MCF 10A (cell line): ENCODE measurements at regions not wholly inside any gene's neighbourhood (a gene's known extent, or its start where the extent isn't known, plus 50 kb on each side); places are given as distances from the start of the nearest gene placed in this dataset.

Source experiments
- BruUV-seq: library from RNA; stranded (reverse); fragments of 400-500 nt; replicated peaks from 2 replicates; lab custom pipeline; 2021; lab: Mats Ljungman, UMichigan
- CTCF ChIA-PET: fragments of 300-600 bp; sonication (Branson Sonifier 250); formaldehyde crosslinking; extraction: SDS; loops from one replicate; lab custom pipeline; 2021; ENCODE audit warnings: antibody characterized with exemption, inconsistent platforms; lab: Yijun Ruan, JAX
- POLR2A ChIA-PET: fragments of 300-600, 350-650 bp; sonication (Branson Sonifier 250); formaldehyde crosslinking; extraction: SDS; loops from one replicate; lab custom pipeline; 2020; ENCODE audit warnings: antibody characterized with exemption, inconsistent platforms; lab: Yijun Ruan, JAX
- DNase-seq: peaks from one replicate; pipeline ENCODE4 v3.0.0-alpha.2; 2018; ENCODE audit not compliant: unreplicated experiment
- H3K27ac Mint-ChIP-seq: one replicate; pipeline ENCODE4 v1.8.0; 2022; ENCODE audit warnings: mild to moderate bottlenecking, low read depth, mixed read lengths; ENCODE audit not compliant: unreplicated experiment
- H3K27me3 Mint-ChIP-seq: one replicate; pipeline ENCODE4 v1.8.0; 2022; ENCODE audit warnings: mixed read lengths; ENCODE audit not compliant: insufficient read depth, unreplicated experiment
- H3K36me3 Mint-ChIP-seq: one replicate; pipeline ENCODE4 v1.8.0; 2022; ENCODE audit warnings: mild to moderate bottlenecking, moderate library complexity, mixed read lengths; ENCODE audit not compliant: insufficient read depth, unreplicated experiment
- H3K4me1 Mint-ChIP-seq: one replicate; pipeline ENCODE4 v1.8.0; 2022; ENCODE audit warnings: mixed read lengths; ENCODE audit not compliant: insufficient read depth, unreplicated experiment
- H3K4me3 Mint-ChIP-seq: one replicate; pipeline ENCODE4 v1.8.0; 2022; ENCODE audit warnings: mild to moderate bottlenecking, moderate library complexity, mixed read lengths; ENCODE audit not compliant: unreplicated experiment
- H3K9me3 Mint-ChIP-seq: one replicate; pipeline ENCODE4 v1.8.0; 2022; ENCODE audit warnings: mixed read lengths; ENCODE audit not compliant: unreplicated experiment
- CTCF ChIP-seq: fragments of 200-600 bp; IDR thresholded peaks from one replicate; pipeline ENCODE4 v1.8.0; 2022; ENCODE audit warnings: antibody characterized with exemption, mild to moderate bottlenecking; ENCODE audit not compliant: unreplicated experiment
- intact Hi-C: fragments of 100-400 bp; cut with micrococcal nuclease; formaldehyde crosslinking; loops from 2 replicates; pipeline ENCODE4 v1.14.1; 2022

GRCh38 chr11:115819014-115819413 lies 314.8 kb upstream of the CADM1 start:
- Mint-ChIP-seq H3K9me3 (peaks cover 18% of the 10 kb centered on the region), H3K4me1 (no peaks in the 10 kb centered on the region), H3K36me3 (peaks cover 5% of the 10 kb centered on the region), H3K27ac (no peak overlapping the region), H3K4me3 (no peak overlapping the region), H3K27me3 (no peaks in the 10 kb centered on the region)
- no peak for DNase-seq
- ChIA-PET CTCF (interaction anchor here (0.7 kb wide), 1 partner anchor 443 kb away, joined by 3 read pairs; no protein-coding TSS in a partner anchor), POLR2A (no interaction called here)
- BruUV-seq, result no TSS peak
- no peak for TF ChIP-seq CTCF
- intact Hi-C loops, result no loop called here

- peaks cover 5% of the 10 kb centered on the region for H3K36me3 Mint-ChIP-seq
These were observed 313.7 kb upstream of the CADM1 start for GRCh38 chr11:115817844-115818468.

GRCh38 chr11:115808351-115808940 lies 304.2 kb upstream of the CADM1 start:
- CTCF ChIA-PET, result interaction anchor here (0.6 kb wide), 1 partner anchor 898 kb away, joined by 4 read pairs; no protein-coding TSS in a partner anchor

More at GRCh38 chr11:115817844-115818468, 313.7 kb upstream of the CADM1 start:
- no peak for DNase-seq
- POLR2A ChIA-PET, result no interaction called here
- no peak for TF ChIP-seq CTCF
- Mint-ChIP-seq H3K9me3 (peaks cover 17% of the 10 kb centered on the region), H3K27ac (no peak overlapping the region), H3K27me3 (no peaks in the 10 kb centered on the region), H3K4me1 (no peaks in the 10 kb centered on the region), H3K4me3 (no peak overlapping the region)
- CTCF ChIA-PET, result interaction anchor here (0.6 to 0.7 kb wide), 3 partner anchors 28 to 442 kb away, joined by 3 to 5 read pairs (median 3); no protein-coding TSS in a partner anchor
- intact Hi-C loops, result no loop called here
- no TSS peak for BruUV-seq

More at GRCh38 chr11:115808351-115808940, 304.2 kb upstream of the CADM1 start:
- BruUV-seq, result no TSS peak
- Mint-ChIP-seq H3K27ac (no peak overlapping the region), H3K27me3 (no peaks in the 10 kb centered on the region), H3K9me3 (peaks cover 41% of the 10 kb centered on the region), H3K4me3 (no peak overlapping the region), H3K4me1 (no peaks in the 10 kb centered on the region), H3K36me3 (no peaks in the 10 kb centered on the region)
- intact Hi-C loops, result no loop called here
- POLR2A ChIA-PET, result no interaction called here
- no peak for TF ChIP-seq CTCF
- DNase-seq, result no peak
